Central memory CD8-positive, alpha-beta T cell (primary cell): ENCODE measurements at regions not wholly inside any gene's neighbourhood (a gene's known extent, or its start where the extent isn't known, plus 50 kb on each side); places are given as distances from the start of the nearest gene placed in this dataset.
"Not testable (repeated sequence)": the region's sequence is repeated elsewhere in the genome, so short reads cannot be mapped to it uniquely, and the experiment has no call there.

Experiments used
- ATAC-seq: fragments of 150-1000 bp; cut with Tn5 transposase; replicated peaks from 2 replicates; pipeline ENCODE4 v1.10.0; 2022; ENCODE audit warnings: mild to moderate bottlenecking, moderate FRiP score, moderate number of reproducible peaks; ENCODE audit not compliant: poor library complexity, severe bottlenecking; ENCODE audit errors: extremely low read depth
- DNase-seq, 2 donors: peaks; one replicate each; pipeline ENCODE4 v3.0.0; 2021; ENCODE audit warnings: low spot score in 2 of 2
- H3K27ac Mint-ChIP-seq: one replicate; pipeline ENCODE4 v1.8.0; 2022; ENCODE audit warnings: low read depth, mild to moderate bottlenecking, moderate library complexity, mixed read lengths
- H3K27me3 Mint-ChIP-seq: one replicate; pipeline ENCODE4 v1.8.0; 2022; ENCODE audit warnings: mixed read lengths
- H3K36me3 Mint-ChIP-seq: one replicate; pipeline ENCODE4 v1.8.0; 2022; ENCODE audit warnings: mild to moderate bottlenecking, moderate library complexity, mixed read lengths; ENCODE audit not compliant: insufficient read depth
- H3K4me1 Mint-ChIP-seq: one replicate; pipeline ENCODE4 v1.8.0; 2022; ENCODE audit warnings: mixed read lengths
- H3K4me3 Mint-ChIP-seq: one replicate; pipeline ENCODE4 v1.8.0; 2022; ENCODE audit warnings: mild to moderate bottlenecking, moderate library complexity, mixed read lengths
- H3K9me3 Mint-ChIP-seq: one replicate; pipeline ENCODE4 v1.8.0; 2022; ENCODE audit warnings: mixed read lengths

DNA sequence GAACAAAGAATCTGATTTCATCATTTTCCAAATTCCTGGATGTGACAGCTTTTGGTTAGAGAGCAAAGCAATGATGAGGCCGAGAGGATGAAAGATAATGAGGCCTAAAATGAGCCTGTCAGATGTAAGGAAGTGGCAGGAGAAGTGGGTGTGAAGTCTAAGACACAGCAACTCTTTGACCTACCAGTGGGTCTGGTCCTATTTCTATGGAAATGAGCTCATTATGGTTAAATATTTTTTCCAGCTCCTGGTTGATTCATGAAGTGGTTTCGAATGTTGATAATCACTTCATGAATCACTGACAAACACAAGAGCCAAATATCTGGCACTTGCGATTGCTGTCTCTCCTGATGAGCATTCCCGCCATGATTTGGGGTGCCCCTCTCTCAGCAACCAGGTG lies 273.3 kb upstream of the CDH5 start:
- no peaks in the 10 kb centered on the region for H3K36me3 Mint-ChIP-seq
- no peak overlapping the region for H3K4me3 Mint-ChIP-seq
- H3K27ac Mint-ChIP-seq = no peak overlapping the region
- H3K27me3 Mint-ChIP-seq = peaks cover 18% of the 10 kb centered on the region
- no peak for DNase-seq
- H3K9me3 Mint-ChIP-seq = no peaks in the 10 kb centered on the region
- ATAC-seq = no peak
- no peaks in the 10 kb centered on the region for H3K4me1 Mint-ChIP-seq

DNA sequence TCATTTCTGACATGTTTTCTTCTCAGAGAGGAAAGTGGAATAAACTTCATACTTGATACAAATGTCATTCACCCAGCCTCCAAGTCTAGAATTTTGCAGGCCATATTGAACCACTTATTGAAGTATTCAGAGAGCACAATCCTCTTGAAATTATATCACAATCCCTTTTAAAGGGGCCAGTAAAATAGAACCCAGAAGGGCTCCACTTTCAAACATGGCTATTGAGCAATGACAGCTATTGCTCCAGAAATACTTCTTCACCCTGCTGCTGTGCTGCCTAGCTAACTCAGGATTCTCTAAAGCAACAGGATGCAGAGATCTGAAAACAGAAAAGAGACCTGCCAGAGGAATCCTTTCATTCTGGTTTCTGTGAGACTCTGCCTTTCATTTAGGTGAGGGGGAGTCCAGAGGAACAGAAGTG lies 275.0 kb upstream of the CDH5 start:
- Mint-ChIP-seq H3K9me3 (peaks cover 6% of the 10 kb centered on the region), H3K27me3 (peaks cover 1% of the 10 kb centered on the region), H3K36me3 (peaks cover 2% of the 10 kb centered on the region), H3K4me1 (no peaks in the 10 kb centered on the region), H3K4me3 (no peak overlapping the region), H3K27ac (no peak overlapping the region)
- ATAC-seq (no peak), DNase-seq (no peak)

DNA sequence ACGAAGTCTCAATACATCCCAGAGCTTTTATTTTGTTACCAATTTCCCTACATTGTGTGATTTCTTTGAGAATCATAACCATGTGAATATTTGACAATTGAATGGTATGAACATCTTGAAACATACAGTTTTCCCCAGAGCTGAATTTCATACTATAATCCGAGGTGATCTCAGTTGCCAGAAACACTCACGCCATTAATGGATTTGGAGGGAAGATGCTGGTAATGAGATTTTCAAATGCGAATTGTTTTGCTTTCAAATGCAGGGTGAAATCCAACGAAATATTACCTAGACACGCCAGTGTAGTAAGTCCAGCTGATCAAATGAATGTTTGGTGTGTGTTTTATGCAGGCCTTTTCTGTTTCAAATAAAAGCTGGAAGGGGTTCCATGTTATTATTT lies 277.8 kb upstream of the CDH5 start:
- Mint-ChIP-seq H3K9me3 (peaks cover 11% of the 10 kb centered on the region), H3K36me3 (peaks cover 2% of the 10 kb centered on the region), H3K27me3 (no peaks in the 10 kb centered on the region), H3K4me1 (no peaks in the 10 kb centered on the region), H3K27ac (no peak overlapping the region), H3K4me3 (no peak overlapping the region)
- no peak for ATAC-seq
- no peak for DNase-seq

- H3K4me1 Mint-ChIP-seq = no peaks in the 10 kb centered on the region
- H3K4me3 Mint-ChIP-seq = no peak overlapping the region
- no peak for DNase-seq
- H3K27ac Mint-ChIP-seq = no peak overlapping the region
- peaks cover 11% of the 10 kb centered on the region for H3K9me3 Mint-ChIP-seq
- ATAC-seq = no peak
- no peaks in the 10 kb centered on the region for H3K27me3 Mint-ChIP-seq
- H3K36me3 Mint-ChIP-seq = peaks cover 2% of the 10 kb centered on the region
These were observed 279.2 kb upstream of the CDH5 start for GRCh38 chr16:66087308-66087707.

GRCh38 chr16:66085651-66086050 lies 280.8 kb upstream of the CDH5 start:
- DNase-seq = no peak
- H3K27me3 Mint-ChIP-seq = no peaks in the 10 kb centered on the region

GRCh38 chr16:66084731-66085130 lies 281.8 kb upstream of the CDH5 start:
- not testable (repeated sequence) for H3K4me1 Mint-ChIP-seq, H3K4me3 Mint-ChIP-seq, DNase-seq, ATAC-seq, H3K36me3 Mint-ChIP-seq, H3K27ac Mint-ChIP-seq, H3K27me3 Mint-ChIP-seq
- H3K9me3 Mint-ChIP-seq = peaks cover 11% of the 10 kb centered on the region

More at GRCh38 chr16:66085651-66086050, 280.8 kb upstream of the CDH5 start:
- no peak overlapping the region for H3K4me3 Mint-ChIP-seq
- H3K9me3 Mint-ChIP-seq = peaks cover 11% of the 10 kb centered on the region
- no peak overlapping the region for H3K27ac Mint-ChIP-seq
- peaks cover 2% of the 10 kb centered on the region for H3K36me3 Mint-ChIP-seq
- ATAC-seq = no peak
- H3K4me1 Mint-ChIP-seq = no peaks in the 10 kb centered on the region

DNA sequence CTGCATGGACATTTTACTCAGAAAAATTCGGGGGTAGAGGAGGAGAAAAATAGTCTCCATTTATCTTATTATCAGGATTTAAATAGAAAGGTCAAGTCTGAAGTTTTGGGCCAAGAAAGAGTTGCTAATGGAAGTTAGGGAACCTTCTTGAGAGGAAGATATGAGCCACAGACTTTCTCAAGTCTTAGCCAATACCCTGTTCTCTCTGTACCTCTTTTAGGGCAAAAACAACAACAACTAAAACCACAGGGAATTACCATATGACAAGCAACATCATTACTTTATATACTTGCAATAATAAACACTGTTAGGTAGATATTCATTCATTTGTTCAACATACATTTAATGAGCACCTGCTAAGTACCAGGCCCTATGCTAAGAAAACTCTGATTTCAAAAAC lies 282.2 kb upstream of the CDH5 start:
- DNase-seq = no peak

DNA sequence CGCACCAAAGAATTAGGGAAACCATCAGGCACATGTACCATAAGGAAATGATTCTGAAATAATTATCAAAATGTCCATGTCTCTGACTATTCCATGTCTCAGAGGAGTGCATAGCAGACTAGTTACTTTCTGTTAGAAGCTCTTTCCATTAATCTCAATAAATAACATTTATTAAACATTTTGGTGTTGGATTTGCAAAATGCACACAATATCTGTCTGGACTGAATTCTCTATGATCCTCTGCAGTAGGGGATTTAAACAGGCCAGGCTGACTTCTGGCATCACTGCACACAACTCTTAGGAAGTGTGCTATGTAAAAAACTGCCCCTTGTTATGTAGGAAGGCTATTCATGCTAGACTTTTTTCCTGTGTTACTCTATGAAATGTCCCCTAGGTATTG lies 283.3 kb upstream of the CDH5 start:
- Mint-ChIP-seq H3K36me3 (peaks cover 2% of the 10 kb centered on the region), H3K4me1 (no peaks in the 10 kb centered on the region), H3K4me3 (no peak overlapping the region), H3K9me3 (peaks cover 11% of the 10 kb centered on the region), H3K27ac (no peak overlapping the region), H3K27me3 (peaks cover 22% of the 10 kb centered on the region)
- DNase-seq (no peak), ATAC-seq (no peak)

More for the DNA sequence above, 282.2 kb upstream of the CDH5 start:
- H3K36me3 Mint-ChIP-seq = peaks cover 2% of the 10 kb centered on the region
- H3K9me3 Mint-ChIP-seq = peaks cover 11% of the 10 kb centered on the region
- no peak overlapping the region for H3K4me3 Mint-ChIP-seq
- peaks cover 10% of the 10 kb centered on the region for H3K27me3 Mint-ChIP-seq
- no peaks in the 10 kb centered on the region for H3K4me1 Mint-ChIP-seq
- no peak for ATAC-seq
- H3K27ac Mint-ChIP-seq = no peak overlapping the region

DNA sequence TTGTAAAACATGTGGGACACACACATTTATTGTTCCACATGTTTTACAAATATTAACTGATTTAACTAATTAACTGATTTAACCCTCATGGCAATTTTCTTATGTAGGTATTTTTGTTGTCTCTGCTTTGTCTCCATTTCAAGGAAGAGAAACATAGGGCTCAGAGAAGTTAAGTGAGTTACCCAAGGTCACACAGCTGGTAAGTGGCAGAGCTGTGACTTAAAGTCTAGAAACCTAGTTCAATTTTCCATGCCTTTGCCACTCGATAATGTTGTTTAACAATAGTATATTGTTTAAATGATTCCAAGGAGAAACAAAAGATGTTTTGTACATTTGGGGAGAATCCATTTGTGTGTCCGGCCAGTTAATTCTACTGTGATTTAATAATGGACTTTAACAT lies 284.1 kb upstream of the CDH5 start:
- no peak overlapping the region for H3K4me3 Mint-ChIP-seq
- H3K27me3 Mint-ChIP-seq = peaks cover 22% of the 10 kb centered on the region
- H3K9me3 Mint-ChIP-seq = peaks cover 11% of the 10 kb centered on the region
- ATAC-seq (no peak), DNase-seq (no peak)
- no peaks in the 10 kb centered on the region for H3K4me1 Mint-ChIP-seq
- H3K27ac Mint-ChIP-seq = no peak overlapping the region
- H3K36me3 Mint-ChIP-seq = peaks cover 2% of the 10 kb centered on the region

DNA sequence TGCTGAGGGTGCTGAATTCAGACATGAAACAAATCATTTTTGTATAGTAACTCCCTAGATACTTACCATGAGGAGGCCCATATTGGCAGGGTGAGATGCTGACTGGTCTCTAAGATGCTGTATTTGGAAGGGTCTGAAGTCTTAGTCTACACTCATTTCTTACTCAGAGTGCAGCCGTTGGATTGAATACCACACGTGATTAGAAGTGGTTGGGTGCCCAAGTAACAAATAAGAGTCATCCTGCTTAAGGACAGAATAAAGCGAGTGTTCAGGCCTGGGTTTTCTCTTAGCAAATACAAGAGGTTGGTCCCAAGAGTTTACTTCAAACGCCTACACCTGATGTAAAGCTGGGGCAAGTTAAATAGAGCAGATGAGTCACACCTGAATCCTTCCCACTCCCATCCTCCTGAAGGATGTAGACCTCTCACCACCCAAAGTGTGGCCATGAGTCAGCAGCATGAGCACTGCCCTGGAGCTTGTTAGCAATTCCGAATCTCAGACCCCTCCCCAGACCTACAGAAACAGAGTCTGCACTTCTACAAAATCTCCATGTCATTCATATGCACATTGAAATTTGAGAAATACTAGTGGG lies 284.6 kb upstream of the CDH5 start:
- H3K27ac Mint-ChIP-seq = no peak overlapping the region
- peaks cover 22% of the 10 kb centered on the region for H3K27me3 Mint-ChIP-seq
- H3K36me3 Mint-ChIP-seq = peaks cover 1% of the 10 kb centered on the region
- no peaks in the 10 kb centered on the region for H3K4me1 Mint-ChIP-seq
- no peak overlapping the region for H3K4me3 Mint-ChIP-seq
- ATAC-seq = no peak
- DNase-seq = no peak
- peaks cover 8% of the 10 kb centered on the region for H3K9me3 Mint-ChIP-seq

- H3K9me3 Mint-ChIP-seq = no peaks in the 10 kb centered on the region
- H3K27ac Mint-ChIP-seq = no peak overlapping the region
- peaks cover 22% of the 10 kb centered on the region for H3K27me3 Mint-ChIP-seq
- no peak overlapping the region for H3K4me3 Mint-ChIP-seq
- DNase-seq (no peak), ATAC-seq (no peak)
- no peaks in the 10 kb centered on the region for H3K4me1 Mint-ChIP-seq
- no peaks in the 10 kb centered on the region for H3K36me3 Mint-ChIP-seq
These were observed 286.7 kb upstream of the CDH5 start for GRCh38 chr16:66079671-66080334.

GRCh38 chr16:66070140-66070917 lies 296.2 kb upstream of the CDH5 start:
- no peak for ATAC-seq
- Mint-ChIP-seq H3K27me3 (peaks cover 52% of the 10 kb centered on the region), H3K4me1 (no peaks in the 10 kb centered on the region), H3K9me3 (no peaks in the 10 kb centered on the region), H3K4me3 (no peak overlapping the region), H3K36me3 (no peaks in the 10 kb centered on the region), H3K27ac (no peak overlapping the region)
- DNase-seq = no peak

- Mint-ChIP-seq H3K4me1 (no peaks in the 10 kb centered on the region), H3K27ac (no peak overlapping the region), H3K9me3 (no peaks in the 10 kb centered on the region), H3K4me3 (no peak overlapping the region), H3K36me3 (no peaks in the 10 kb centered on the region), H3K27me3 (peaks cover 57% of the 10 kb centered on the region)
- DNase-seq (no peak), ATAC-seq (no peak)
These were observed 296.9 kb upstream of the CDH5 start for GRCh38 chr16:66069587-66069986.
